GM12864 (cell line): ENCODE measurements at regions not wholly inside any gene's neighbourhood (a gene's known extent, or its start where the extent isn't known, plus 50 kb on each side); places are given as distances from the start of the nearest gene placed in this dataset.

Source experiments
- DNase-seq: peaks from one replicate; pipeline ENCODE4 v3.0.0-alpha.2; 2011; ENCODE audit warnings: low read depth
- H3K4me3 ChIP-seq: 2 replicates; pipeline ENCODE4 v1.5.1; 2011; ENCODE audit warnings: mild to moderate bottlenecking, low read depth, low read length, control low read depth
- CTCF ChIP-seq: IDR thresholded peaks from 2 replicates; pipeline ENCODE4 v1.5.1; 2011; ENCODE audit warnings: low read depth, mild to moderate bottlenecking, moderate library complexity, low read length, control low read depth, inconsistent platforms; ENCODE audit errors: missing control alignments

GRCh38 chr13:105962080-105962479, 573.4 kb downstream of the EFNB2 start:
- TF ChIP-seq CTCF, result no peak
- no peak overlapping the region for H3K4me3 ChIP-seq
- no peak for DNase-seq

- DNase-seq, result no peak
- TF ChIP-seq CTCF, result no peak
- H3K4me3 ChIP-seq, result no peak overlapping the region
Observed at GRCh38 chr13:105961438-105961837, 574.0 kb downstream of the EFNB2 start.

- TF ChIP-seq CTCF, result no peak
- DNase-seq, result no peak
- H3K4me3 ChIP-seq, result no peak overlapping the region
Observed at GRCh38 chr13:105960326-105960725, 575.1 kb downstream of the EFNB2 start.

GRCh38 chr13:105959876-105960275, 575.6 kb downstream of the EFNB2 start:
- no peak for TF ChIP-seq CTCF
- no peak overlapping the region for H3K4me3 ChIP-seq
- no peak for DNase-seq

GRCh38 chr13:105957769-105958438, 577.6 kb downstream of the EFNB2 start:
- no peak overlapping the region for H3K4me3 ChIP-seq
- no peak for TF ChIP-seq CTCF
- DNase-seq, result no peak

- no peak for DNase-seq
Observed at GRCh38 chr13:105956921-105957320, 578.5 kb downstream of the EFNB2 start.

More at GRCh38 chr13:105956921-105957320, 578.5 kb downstream of the EFNB2 start:
- no peak for TF ChIP-seq CTCF
- H3K4me3 ChIP-seq, result no peak overlapping the region
